HL-60 (cell line): ENCODE measurements at regions not wholly inside any gene's neighbourhood (a gene's known extent, or its start where the extent isn't known, plus 50 kb on each side); places are given as distances from the start of the nearest gene placed in this dataset.

Experiments
- SPI1 ChIP-seq: IDR thresholded peaks from 2 replicates; pipeline ENCODE4 v1.6.1; 2012; ENCODE audit warnings: low read depth, mild to moderate bottlenecking, borderline replicate concordance
- TF ChIP-seq, protein P1 (sequence below): IDR thresholded peaks from one replicate; pipeline ENCODE4 v1.5.1; 2011; ENCODE audit warnings: low read length, control low read depth, inconsistent platforms; ENCODE audit not compliant: insufficient read depth

- TF ChIP-seq, protein P1, sequence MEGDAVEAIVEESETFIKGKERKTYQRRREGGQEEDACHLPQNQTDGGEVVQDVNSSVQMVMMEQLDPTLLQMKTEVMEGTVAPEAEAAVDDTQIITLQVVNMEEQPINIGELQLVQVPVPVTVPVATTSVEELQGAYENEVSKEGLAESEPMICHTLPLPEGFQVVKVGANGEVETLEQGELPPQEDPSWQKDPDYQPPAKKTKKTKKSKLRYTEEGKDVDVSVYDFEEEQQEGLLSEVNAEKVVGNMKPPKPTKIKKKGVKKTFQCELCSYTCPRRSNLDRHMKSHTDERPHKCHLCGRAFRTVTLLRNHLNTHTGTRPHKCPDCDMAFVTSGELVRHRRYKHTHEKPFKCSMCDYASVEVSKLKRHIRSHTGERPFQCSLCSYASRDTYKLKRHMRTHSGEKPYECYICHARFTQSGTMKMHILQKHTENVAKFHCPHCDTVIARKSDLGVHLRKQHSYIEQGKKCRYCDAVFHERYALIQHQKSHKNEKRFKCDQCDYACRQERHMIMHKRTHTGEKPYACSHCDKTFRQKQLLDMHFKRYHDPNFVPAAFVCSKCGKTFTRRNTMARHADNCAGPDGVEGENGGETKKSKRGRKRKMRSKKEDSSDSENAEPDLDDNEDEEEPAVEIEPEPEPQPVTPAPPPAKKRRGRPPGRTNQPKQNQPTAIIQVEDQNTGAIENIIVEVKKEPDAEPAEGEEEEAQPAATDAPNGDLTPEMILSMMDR = no peak
- TF ChIP-seq SPI1 = peak; percentile 56; the same call in 1 of the 2 replicates
Measured at GRCh38 chr2:12320027-12320734, 396.6 kb upstream of the TRIB2 start.
